Right lobe of liver (tissue), 4 donors: ENCODE measurements at regions not wholly inside any gene's neighbourhood (a gene's known extent, or its start where the extent isn't known, plus 50 kb on each side); places are given as distances from the start of the nearest gene placed in this dataset.

Experiments
- POLR2A ChIP-seq: fragments of 450-650 bp; IDR thresholded peaks from one replicate; pipeline ENCODE4 v1.6.1; 2017; ENCODE audit warnings: antibody characterized with exemption, mild to moderate bottlenecking
- TF ChIP-seq, protein P1 (sequence below), 4 donors: fragments of 200-600 bp in 3 of 4; fragments of 450-650 bp in 1 of 4; IDR thresholded peaks; one replicate each; pipeline versions ENCODE4 v1.5.1 to v1.8.0; 2016 to 2022; ENCODE audit warnings: antibody characterized with exemption in 4 of 4, mild to moderate bottlenecking in 2 of 4
- donor health status: DM: no; HTN: no; CAD: no.
- donor health status: DM: no; HTN: no; CAD: no.
- donor health status: DM: no; HTN: yes; CAD: no.

DNA sequence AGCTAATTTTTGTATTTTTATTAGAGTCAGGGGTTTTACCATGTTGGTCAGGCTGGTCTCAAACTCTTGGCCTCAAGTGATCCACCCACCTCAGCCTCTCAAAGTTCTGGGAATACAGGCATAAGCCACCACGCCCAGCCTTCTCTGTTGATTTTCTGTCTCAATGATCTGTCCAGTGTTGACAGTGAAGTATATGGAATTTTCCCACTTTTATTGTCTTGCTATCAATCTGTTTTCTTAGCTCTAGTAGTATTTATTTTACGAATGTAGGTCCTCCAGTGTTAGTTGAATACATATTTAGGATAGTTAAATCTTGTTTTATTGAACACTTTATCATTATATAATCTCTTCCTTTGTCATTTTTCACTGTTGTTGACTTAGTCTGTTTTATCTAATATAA is 1603.9 kb downstream of the ADGRL3 start:
- TF ChIP-seq, protein P1, sequence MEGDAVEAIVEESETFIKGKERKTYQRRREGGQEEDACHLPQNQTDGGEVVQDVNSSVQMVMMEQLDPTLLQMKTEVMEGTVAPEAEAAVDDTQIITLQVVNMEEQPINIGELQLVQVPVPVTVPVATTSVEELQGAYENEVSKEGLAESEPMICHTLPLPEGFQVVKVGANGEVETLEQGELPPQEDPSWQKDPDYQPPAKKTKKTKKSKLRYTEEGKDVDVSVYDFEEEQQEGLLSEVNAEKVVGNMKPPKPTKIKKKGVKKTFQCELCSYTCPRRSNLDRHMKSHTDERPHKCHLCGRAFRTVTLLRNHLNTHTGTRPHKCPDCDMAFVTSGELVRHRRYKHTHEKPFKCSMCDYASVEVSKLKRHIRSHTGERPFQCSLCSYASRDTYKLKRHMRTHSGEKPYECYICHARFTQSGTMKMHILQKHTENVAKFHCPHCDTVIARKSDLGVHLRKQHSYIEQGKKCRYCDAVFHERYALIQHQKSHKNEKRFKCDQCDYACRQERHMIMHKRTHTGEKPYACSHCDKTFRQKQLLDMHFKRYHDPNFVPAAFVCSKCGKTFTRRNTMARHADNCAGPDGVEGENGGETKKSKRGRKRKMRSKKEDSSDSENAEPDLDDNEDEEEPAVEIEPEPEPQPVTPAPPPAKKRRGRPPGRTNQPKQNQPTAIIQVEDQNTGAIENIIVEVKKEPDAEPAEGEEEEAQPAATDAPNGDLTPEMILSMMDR (IDR thresholded peaks at IDR 0.05) = no peak
- no peak for TF ChIP-seq POLR2A
